Heart left ventricle (tissue), 13 donors: ENCODE measurements at regions not wholly inside any gene's neighbourhood (a gene's known extent, or its start where the extent isn't known, plus 50 kb on each side); places are given as distances from the start of the nearest gene placed in this dataset.

Source experiments
- CTCF ChIP-seq, 12 donors: fragments of 200-600 bp; sonication (generic) in 4 of 12; IDR thresholded peaks; one replicate each; pipeline versions ENCODE4 v1.5.0 to v1.8.0; 2018 to 2022; ENCODE audit warnings: antibody characterized with exemption in 12 of 12, mild to moderate bottlenecking in 5 of 12
- POLR2A ChIP-seq, 2 donors: fragments of 450-650 bp; IDR thresholded peaks; one replicate each; pipeline ENCODE4 v1.6.1; 2017; ENCODE audit warnings: antibody characterized with exemption in 2 of 2, mild to moderate bottlenecking in 2 of 2, moderate library complexity in 2 of 2
- donor health status: ischemic (EF 13 %, LVEDD 7.1; RV severe dilation, severe dysfunction).
- donor health status: DM: no; HTN: yes; CAD: no.
- donor health status: DM: no; HTN: no; CAD: no.
- donor health status: ischemic (EF 25% LVEDD 6.9; RV normal size, moderate dysfunction).
- donor health status: ischemic (EF 25% LVEDD 5.7; RV mildly dilated, moderate dysfunction).
- donor health status: ischemic (EF 35%, LVEDD 5.7; RV mildly dilated, moderate dysfunction).
- donor health status: nonischemic (EF 11% LVEDD 7.7; RV severe dilation, severe dysfunction).
- donor health status: DM: yes; HTN: yes; CAD: no.
- donor health status: PGD.
- donor health status: ischemic (EF 29% LVEDD 5.4; RV normal size, mild dysfunction).
- donor health status: nonischemic (EF 23%, LVEDD 6.1; RV moderate dilation, normal function).

GRCh38 chr17:68141050-68141449 lies 105.5 kb downstream of the KPNA2 start:
- no peak for TF ChIP-seq POLR2A (IDR thresholded peaks at IDR 0.05)
- TF ChIP-seq CTCF (IDR thresholded peaks at IDR 0.05) = no peak
